OCI-M2 (cell line): ENCODE measurements at regions not wholly inside any gene's neighbourhood (a gene's known extent, or its start where the extent isn't known, plus 50 kb on each side); places are given as distances from the start of the nearest gene placed in this dataset.
"Not testable (repeated sequence)": the region's sequence is repeated elsewhere in the genome, so short reads cannot be mapped to it uniquely, and the experiment has no call there.

Source experiments
- DNase-seq: peaks from one replicate; lab custom pipeline; 2025; ENCODE audit not compliant: unreplicated experiment; lab: John Stamatoyannopoulos, UW

DNA sequence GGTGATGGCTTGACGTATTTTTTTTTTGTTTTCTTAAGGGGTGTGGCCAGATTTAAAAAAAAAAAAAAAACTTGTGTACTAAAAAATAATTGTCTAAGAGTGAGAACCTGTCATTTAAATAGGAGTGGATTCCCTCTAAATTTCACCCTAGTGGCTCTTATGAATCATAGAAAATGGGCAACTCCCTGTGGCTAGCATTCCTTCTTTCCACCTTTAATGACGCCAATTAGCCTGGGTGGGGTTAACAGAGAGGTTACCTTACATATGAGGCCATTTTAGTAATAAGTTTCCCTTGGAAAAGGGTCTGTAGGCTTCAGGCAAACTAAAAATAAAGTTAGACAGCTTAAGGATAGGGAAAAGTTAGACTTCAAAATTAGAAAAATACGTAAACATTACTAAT lies 223.5 kb upstream of the FAM241A start:
- no peak for DNase-seq

DNA sequence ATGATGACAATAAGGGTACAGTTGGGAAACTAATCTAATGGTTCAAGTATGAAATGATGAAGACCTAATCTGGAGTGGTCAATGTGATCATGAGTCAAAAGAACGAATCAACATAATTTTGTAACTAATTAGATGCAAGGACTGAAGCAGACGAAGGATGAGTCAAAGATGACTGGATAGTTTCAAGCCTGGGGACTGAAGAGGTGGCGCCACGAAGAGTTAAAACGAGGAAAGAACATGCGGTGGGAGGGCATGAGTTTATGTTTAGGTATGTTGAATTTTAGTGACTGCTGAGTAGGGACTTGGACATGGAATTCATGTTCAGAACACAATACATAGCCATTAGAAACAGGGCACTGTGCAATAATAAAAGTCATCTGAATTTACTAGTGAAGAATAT lies 221.5 kb upstream of the FAM241A start:
- DNase-seq: no peak

DNA sequence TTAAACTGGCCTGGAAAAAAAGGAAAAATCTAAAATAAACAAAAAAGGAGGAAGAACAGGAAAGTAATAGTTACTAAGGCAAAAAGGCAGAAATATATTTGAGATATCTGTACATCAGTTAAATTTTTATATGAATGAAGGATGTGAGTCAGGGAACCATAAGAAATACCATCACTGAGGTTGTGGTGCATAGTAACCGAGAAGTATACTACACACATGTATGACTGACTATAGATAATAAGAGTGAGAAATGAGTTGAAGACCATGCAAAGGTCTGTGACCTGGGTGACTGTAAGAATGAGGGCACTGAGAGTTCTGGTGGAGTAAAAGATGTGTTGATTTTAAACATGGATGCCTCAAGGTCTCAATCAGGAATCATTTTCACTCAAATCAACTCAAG lies 220.6 kb upstream of the FAM241A start:
- DNase-seq: no peak

DNA sequence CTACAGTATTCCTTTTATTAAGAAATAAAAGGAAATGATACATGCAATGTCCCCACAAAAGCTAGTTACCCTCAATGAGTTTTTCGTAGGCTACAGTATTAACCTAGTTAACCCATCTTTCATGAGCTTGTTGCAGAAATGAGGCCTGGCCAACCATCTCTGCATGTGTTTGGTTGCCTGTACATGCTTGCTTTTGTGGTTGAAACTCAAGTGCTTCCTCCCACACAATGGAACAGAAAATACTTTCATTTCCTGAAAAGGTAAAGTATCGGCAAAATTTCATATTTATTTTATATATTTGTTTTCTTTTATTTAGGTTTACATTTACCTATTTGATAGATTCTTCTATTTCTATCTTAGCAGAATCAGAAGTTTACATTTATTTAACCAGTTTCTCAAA lies 214.6 kb upstream of the FAM241A start:
- no peak for DNase-seq

DNA sequence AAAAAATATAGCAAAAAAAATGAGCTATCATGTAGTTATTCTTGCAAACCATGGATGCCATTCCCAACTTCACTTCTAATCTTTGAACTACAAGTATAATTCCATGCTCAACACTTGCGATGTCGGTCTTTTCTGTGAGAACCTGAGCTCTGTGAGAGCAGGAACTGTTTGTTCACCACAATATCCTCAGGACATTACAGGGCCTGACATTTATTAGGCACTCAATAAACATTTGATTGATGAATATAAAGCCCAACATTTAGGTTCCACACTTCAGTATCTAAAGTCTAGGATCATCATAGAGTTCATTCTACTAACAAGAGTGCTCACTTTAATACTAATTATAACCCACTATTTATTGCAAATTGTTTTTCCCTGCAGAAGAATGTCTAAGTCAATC lies 211.6 kb upstream of the FAM241A start:
- DNase-seq: no peak

DNA sequence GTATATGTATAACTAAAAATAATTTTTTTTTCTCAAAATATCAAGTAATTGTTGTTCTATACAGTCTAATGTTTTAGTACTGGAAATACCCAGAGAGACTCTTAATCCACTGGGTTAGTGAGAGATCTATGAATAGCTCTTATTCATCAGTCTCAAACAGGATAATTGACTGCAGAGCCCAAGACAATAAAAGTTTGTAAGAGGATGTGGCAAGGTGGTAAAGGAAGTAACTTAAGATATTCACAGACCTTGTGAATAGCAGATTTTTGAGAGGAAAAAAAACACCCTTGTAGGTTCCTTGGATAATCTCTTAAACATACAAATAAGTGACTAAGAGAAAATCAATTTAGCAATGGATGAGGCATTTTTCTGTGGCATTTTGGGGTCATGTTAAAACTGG lies 210.9 kb upstream of the FAM241A start:
- DNase-seq: no peak

DNA sequence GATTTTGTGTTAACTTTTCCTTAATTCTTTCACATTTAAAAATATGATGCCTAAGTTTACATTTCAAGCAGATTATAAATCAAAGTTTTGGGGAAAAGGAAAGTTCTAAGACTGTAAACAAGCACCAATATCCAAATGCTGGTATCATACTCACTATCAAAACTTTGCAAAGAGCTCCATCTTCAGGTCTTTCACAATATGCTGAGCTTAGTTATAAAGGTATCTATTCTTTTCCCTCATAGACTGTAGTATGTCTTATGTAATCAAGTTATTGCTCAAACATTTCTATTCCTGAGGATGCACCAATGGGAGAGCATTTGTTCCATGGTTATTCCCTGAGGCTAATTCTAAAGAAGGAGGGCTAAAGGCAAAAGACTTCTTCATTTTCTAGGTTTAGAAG lies 207.9 kb upstream of the FAM241A start:
- DNase-seq: no peak

DNA sequence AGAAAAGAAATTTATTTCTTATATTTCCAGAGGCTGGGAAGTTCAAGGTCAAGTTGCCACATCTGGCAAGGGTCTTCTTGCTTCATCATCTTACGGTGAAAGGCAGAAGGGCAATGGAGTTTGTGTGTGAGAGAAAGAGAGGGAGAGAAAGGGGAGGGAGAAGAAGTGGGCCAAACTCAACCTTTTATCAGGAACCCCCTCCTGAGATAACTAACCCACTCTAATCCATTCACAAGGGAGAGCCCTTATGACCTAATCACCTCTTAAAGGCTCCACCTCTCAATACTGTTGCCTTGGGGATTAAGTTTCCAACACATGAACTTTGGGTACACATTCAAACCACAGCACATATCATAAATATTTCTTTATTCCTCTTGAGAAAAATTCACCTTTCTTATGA lies 203.3 kb upstream of the FAM241A start:
- no peak for DNase-seq

DNA sequence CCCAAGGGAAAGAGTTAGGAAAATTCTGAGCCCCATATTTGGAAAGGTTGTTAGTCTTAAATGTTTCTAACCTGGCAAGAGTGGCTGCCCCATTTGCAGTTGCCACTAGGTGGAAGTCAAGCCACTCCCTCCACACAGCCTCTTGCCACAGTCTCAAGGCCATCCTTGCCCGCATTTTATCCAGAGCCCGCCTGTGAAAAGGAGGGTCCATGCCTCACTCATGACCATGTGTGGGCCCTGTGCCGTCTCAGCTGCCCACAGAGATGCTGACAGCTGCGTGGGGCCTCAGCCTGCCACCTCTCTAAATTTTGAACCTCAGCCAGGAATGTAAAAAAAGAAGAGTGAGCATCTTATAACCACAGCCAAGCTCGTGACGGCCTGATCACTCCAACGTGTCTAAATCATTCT lies 201.5 kb upstream of the FAM241A start:
- no peak for DNase-seq

DNA sequence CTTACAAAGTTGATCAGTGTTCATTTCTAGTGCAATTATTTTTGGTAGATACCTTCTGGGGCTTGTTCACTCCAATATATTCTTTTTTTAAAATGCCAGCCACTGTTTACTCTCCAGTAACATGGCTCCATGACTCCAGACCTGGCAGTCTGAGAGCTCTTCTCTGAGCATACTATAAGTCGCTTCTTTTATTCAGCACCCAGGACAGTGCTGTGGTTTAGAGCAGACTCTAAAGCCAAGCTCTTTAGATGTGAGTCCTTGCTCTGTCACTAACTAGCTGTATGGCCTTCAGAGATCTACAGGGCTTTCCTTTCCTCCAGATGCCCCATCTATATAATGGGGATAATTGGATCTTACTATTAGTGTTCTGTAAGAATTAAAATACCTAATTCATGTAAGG lies 200.2 kb upstream of the FAM241A start:
- no peak for DNase-seq

DNA sequence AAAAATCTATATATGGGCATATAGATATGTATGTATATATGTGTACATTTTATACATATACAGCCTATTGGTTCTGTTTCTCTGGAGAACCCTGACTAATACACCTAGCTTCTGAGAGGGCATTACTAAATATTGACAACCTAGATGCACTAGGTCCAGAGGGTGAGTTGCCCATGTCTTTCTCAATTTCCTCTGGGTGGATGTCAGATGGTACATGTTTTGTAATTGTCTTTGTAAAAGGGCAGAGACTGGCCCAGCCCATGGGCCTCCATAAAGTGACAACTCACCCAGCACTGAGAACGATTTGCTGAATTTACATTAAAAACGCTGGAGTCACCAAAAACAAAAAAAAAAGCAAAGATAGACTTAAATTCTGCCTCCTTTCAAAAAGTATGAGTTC lies 198.5 kb upstream of the FAM241A start:
- no peak for DNase-seq

DNA sequence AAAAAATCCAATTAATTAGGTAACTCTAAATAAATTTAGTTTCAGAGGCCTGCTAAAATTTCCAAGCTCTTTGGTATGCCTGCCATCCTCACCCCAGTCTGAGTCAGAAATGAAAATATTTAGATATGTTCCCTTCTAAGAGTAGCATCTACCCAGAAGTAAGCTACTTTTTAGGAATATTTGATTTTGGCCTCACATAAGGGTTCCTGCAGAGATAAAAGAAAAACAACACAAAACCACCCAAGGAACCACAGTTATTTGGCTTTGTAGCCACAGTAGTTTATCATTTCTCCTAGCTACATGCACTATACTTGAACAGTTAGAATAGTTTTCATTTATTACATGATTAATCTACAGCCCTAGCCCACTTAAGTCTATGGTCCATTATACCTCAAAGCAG lies 192.6 kb upstream of the FAM241A start:
- no peak for DNase-seq

DNA sequence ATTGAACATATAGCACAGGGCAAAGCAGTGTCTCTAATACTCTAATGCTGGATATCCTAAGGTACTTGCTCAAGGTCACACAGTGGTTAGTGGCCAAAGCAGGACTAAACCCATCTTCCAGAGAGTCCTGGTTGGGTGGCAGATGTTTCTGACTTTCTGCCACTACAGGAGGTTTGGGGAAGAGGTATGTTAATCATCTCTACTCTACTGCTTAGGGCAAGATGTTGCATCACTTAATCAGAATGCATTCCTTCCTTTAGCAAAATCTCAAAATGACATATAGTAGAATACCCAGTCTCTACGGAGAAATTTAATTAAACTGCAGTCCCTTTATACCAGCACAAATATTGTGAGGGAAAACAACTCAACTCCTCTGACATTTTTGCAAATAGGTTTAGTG lies 190.7 kb upstream of the FAM241A start:
- no peak for DNase-seq

DNA sequence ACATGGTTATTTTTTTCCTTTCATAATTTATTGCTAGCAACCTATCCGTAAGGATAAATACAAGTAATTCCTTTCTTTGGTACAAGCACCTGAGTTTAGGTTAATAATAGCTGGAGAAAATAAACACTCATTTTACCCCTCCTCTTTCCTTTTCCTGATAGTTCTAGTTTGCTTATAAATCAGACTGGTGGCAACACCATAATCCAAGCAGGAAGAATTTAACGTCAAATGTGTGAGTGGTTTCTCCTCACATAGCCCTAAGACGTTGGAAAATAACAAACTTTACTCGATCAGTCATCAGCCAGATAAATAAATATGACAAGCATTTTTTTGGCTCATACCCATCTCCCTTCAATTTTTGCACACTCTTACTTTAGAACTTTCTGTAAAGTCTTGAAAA lies 190.3 kb upstream of the FAM241A start:
- no peak for DNase-seq

DNA sequence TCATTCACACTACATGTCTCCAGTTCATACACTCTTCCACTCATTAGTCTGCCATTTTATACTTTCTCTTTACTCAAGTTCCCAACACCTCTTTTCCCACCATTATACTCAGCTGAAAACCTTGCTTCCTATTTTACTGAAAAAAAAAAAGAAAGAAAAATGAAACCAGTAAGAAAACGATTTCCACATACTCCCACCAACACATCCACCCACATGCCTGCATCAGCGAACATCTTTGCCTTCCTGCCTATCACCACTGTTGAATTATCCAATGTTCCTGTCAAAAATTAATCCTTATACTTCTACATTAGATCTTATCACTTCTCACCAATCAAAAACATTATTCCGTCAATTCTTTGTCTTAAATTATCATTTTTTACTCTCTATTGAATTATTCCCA lies 188.1 kb upstream of the FAM241A start:
- DNase-seq: no peak

DNA sequence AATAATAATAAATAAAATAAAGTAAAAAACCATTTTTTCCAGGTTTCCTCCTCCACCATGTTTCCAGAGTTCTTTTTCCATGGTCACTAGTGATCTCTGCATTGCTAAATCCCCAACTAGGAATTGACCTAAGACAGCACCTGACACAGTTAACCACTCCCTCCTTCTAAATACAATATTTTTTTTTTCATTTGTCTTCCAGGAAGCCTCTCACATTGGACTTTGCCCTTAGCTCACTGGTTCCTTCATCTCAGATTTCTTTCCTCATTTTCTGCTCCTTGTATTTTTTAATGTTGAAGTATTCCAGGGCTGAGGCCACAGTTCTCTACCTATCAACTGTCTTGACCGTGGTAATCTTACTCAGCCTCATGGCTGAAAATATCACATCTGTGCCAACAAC lies 187.3 kb upstream of the FAM241A start:
- DNase-seq: no peak

DNA sequence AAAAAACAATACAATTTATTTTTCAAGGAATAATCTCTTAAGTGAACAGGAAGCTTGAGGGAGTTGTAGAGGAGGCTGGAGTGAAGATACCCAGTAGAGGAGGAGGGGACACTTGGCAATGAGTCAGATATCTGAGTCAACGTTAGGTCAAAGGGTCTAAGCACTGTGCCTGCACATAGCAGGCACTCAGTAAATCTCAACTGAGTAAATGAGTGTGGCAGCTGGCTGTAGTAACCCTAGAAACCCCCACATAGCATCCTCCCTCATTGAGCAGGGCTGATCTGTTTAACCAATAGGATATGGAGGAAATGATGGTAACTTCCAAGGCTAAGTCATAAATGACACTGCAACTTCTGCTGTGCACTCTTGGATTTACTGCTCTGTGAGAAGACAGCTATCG lies 186.0 kb upstream of the FAM241A start:
- no peak for DNase-seq

DNA sequence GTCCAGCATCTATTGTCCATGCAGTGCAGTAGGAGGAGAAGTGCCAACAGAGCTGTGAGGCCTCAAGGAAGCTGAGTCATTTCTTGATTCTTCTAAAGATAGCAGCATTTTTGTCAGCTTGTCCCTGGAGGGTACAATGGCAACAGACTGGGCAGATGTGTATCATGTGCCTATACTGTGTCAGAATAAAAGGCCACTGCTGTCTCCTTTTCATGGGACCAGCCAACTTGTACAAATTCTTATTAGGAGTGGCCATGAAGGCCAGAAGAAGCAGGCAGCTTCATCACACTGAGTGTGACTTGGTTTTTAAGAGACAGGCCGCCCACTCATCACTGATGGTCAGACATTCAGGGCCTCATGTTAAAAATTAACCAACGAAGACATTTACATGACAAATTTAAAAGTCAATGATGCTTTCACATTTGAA lies 185.0 kb upstream of the FAM241A start:
- DNase-seq: no peak

DNA sequence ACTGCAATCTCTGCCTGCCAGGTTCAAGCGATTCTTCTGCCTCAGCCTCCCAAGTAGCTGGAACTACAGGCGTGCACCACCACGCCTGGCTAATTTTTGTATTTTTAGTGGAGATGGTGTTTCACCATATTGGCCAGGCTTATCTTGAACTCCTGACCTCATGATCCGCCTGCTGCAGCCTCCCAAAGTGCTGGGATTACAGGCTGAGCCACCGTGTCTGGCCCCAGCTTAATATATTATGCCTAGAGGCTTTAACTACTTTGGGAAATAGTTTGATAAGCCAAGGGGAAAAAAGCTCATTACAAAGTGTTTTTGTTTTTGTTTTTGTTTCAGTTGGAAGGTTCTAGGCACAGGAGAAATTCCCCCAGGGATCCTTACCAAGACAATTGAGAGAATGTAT lies 184.2 kb upstream of the FAM241A start:
- DNase-seq: not testable (repeated sequence)

DNA sequence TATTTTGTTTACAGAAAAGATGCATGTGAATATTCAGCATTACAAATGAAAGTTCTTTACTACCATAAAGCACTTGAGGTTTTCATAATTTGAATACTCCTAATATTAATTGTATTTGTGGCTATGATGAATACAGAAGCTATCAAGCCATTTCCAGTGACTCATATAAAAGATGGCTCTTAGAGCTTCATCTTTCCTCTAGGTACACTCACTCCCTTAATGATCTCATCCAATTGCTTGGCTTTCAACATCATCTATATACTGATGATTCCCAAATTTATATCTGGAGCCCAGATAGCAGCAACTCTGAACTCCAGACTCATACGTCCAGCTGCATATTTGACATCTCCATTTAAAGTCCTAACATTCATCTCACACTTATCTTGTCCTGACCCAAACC lies 183.4 kb upstream of the FAM241A start:
- DNase-seq: no peak

DNA sequence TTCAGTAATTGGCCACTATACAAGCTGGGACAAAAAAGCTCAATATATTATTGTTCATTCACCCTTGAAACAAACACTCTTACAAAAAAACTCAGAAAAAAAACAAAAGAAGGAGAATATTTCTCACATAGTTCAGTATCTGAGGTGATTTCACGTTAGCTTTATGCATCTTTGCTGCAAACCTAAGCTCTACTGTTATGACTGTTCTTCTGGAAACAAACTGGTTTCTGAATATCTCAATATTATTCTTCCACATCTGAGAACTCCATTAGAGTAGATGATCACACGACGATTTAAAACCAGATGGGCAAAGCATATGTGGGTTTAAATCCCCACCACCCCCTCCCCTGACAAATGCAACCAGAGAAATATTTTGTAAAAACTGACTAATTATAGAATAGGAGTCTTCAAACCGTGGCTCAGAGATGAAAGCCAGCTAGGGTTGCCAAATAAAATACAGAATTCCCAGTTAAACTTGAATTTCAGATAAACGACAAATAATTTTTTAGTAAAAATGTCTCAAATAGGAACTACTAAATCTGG lies 182.0 kb upstream of the FAM241A start:
- no peak for DNase-seq

DNA sequence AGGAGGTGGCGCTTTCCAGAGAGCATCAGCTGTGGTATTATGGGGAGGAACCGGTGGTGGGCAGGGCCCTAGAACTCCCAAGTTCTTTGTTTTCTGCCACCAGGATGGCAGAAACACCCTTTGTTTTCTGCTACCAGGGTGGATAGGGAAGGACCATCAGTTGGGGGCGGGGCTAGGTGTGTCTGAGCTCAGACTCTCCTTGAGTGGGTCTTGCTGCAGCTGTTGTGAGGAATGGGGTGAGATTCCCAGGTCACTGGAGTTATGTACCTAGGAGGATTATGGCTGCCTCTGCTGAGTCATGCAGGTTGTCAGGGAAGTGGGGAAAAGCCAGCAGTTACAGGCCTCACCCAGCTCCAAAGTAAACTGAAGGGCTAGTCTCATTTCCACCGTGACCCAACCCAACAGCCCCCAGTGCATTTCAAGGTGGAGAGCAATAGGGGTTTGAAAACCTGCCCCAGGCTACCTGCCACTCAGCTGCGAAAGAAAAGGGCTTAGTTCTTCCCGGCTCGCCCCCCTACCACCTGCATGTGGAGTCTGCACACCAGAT lies 167.8 kb upstream of the FAM241A start:
- DNase-seq: no peak

DNA sequence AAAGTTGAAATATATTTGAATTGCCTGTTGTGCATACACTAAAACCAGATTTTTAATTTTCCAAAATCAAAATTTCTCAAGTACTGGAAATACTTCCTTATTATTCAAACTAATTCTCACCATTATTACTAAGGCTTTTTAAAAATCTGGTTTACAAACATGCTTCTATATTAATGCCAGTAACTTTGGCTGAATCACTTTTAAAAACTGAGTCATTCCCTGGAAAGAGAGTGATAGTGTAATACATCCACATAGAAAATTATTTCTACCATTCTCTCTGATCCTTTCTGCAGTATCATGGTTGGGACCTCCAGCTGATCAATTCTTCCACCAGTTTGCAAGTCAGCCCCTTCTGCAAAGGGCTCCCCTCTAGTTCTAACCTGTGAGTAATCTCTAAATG lies 165.3 kb upstream of the FAM241A start:
- no peak for DNase-seq

DNA sequence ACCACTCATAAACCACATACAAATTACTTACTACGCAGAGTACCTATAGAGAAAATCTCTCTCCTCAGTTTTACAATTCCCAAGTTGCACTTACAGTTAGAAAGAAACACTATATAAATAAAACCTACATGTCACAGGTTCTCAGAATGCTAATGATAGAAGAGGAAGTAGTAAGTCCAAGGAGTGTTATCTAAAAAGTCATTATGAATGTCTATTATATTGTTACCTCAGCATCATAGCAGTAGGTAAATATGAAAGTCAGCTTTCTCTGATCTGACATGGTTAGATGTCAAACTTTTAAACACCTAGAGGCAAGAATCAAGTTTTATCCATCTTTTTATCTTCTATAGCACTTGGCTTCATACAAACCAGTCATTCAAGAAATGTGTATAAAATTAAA lies 163.2 kb upstream of the FAM241A start:
- DNase-seq: no peak
